Sigmoid colon (tissue), 6 donors: ENCODE measurements at regions not wholly inside any gene's neighbourhood (a gene's known extent, or its start where the extent isn't known, plus 50 kb on each side); places are given as distances from the start of the nearest gene placed in this dataset.
"Not testable (repeated sequence)": the region's sequence is repeated elsewhere in the genome, so short reads cannot be mapped to it uniquely, and the experiment has no call there.

ENCODE experiments used
- DNase-seq: peaks from one replicate; pipeline ENCODE4 v3.0.0-alpha.2; 2019
- H3K27ac ChIP-seq, 4 donors: fragments of 200-600 bp; sonication (generic); one replicate each; pipeline ENCODE4 v1.5.1; 2016 to 2019; ENCODE audit warnings: mild to moderate bottlenecking in 1 of 4
- H3K27me3 ChIP-seq, 3 donors: fragments of 200-600 bp; sonication (generic); one replicate each; pipeline ENCODE4 v1.5.1; 2019; ENCODE audit warnings: mild to moderate bottlenecking in 1 of 3
- H3K36me3 ChIP-seq, 4 donors: fragments of 200-600 bp; sonication (generic); one replicate each; pipeline ENCODE4 v1.5.1; 2016 to 2019
- H3K4me1 ChIP-seq, 4 donors: fragments of 200-600 bp; sonication (generic); one replicate each; pipeline ENCODE4 v1.5.1; 2017 to 2019
- H3K4me3 ChIP-seq, 4 donors: fragments of 200-600 bp; sonication (generic); one replicate each; pipeline ENCODE4 v1.5.1; 2017 to 2019; ENCODE audit warnings: mild to moderate bottlenecking in 2 of 4, moderate library complexity in 1 of 4
- H3K9me3 ChIP-seq, 4 donors: fragments of 200-600 bp in 3 of 4; sonication (generic) in 3 of 4; one replicate each; pipeline versions ENCODE4 v1.5.1 to v1.6.1; 2013 to 2019
- CTCF ChIP-seq, 4 experiments: fragments of 450-650 bp in 3 of 4; fragments of 200-600 bp in 1 of 4; IDR thresholded peaks; one replicate each; pipeline ENCODE4 v1.5.1; 2016 to 2019; ENCODE audit warnings: antibody characterized with exemption in 4 of 4, mild to moderate bottlenecking in 3 of 4, moderate library complexity in 2 of 4
- EP300 ChIP-seq, 4 donors: sonication (generic); formaldehyde crosslinking; IDR thresholded peaks; one replicate each; pipeline ENCODE4 v1.6.1; 2017; ENCODE audit warnings: antibody characterized with exemption in 4 of 4
- POLR2A ChIP-seq, 2 donors: fragments of 450-650 bp; IDR thresholded peaks; one replicate each; pipeline ENCODE4 v1.6.1; 2016; ENCODE audit warnings: antibody characterized with exemption in 2 of 2, mild to moderate bottlenecking in 2 of 2, moderate library complexity in 2 of 2
- POLR2AphosphoS5 ChIP-seq, 4 donors: sonication (generic); formaldehyde crosslinking; IDR thresholded peaks; one replicate each; pipeline ENCODE4 v1.6.1; 2017; ENCODE audit warnings: antibody characterized with exemption in 4 of 4
- WGBS, 2 donors: extraction: QIAGEN DNeasy Blood & Tissue Kit; methylation state at CpG; one replicate each; pipeline ENCODE4 v1.1.7; 2013; 5-methylcytosine and 5-hydroxymethylcytosine counted together
- intact Hi-C: fragments of 100-400 bp; cut with DNase I; formaldehyde crosslinking; loops from one replicate; pipeline ENCODE4 v1.15.1; 2023
- donor health status: healthy with polysubstance abuse.
- donor health status: healthy.

DNA sequence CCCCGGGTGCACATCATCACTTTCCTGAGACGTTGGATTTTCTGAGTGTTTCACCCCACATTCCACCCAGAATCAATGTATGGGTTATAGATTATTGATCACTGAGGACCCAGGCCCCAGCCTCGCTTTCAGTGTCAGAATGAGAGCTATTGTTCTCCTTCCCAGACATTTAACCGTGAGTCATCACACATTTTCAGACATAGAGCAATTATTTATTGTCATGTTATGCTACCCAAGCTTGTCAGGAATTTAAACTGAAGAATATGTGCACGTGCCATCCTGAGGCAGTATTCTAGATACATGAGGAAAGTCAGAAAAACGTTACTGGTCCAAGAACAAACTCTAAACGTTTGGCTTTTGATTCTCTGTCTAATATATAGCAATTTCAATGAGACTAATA, 276.6 kb upstream of the ZNF507 start:
- H3K36me3 ChIP-seq: no peaks in the 10 kb centered on the region
- H3K4me1 ChIP-seq: no peaks in the 10 kb centered on the region
- intact Hi-C loops: no loop called here
- no peak overlapping the region for H3K4me3 ChIP-seq
- 45 to 68% methylated on average over 7 of the region's 7 CpGs for WGBS, 2 donors
- H3K27ac ChIP-seq: no peak overlapping the region
- no peak for TF ChIP-seq CTCF (IDR thresholded peaks at IDR 0.05)
- TF ChIP-seq POLR2AphosphoS5 (IDR thresholded peaks at IDR 0.05): no peak
- TF ChIP-seq POLR2A (IDR thresholded peaks at IDR 0.05): no peak
- no peak for TF ChIP-seq EP300 (IDR thresholded peaks at IDR 0.05)
- no peak for DNase-seq
- H3K27me3 ChIP-seq: peaks cover 0 to 3% (median 0%) of the 10 kb centered on the region in 3 donors
- H3K9me3 ChIP-seq: no peaks in the 10 kb centered on the region

GRCh38 chr19:32070101-32070500, 275.3 kb upstream of the ZNF507 start:
- Histone ChIP-seq H3K27me3 (peaks cover 0 to 3% (median 0%) of the 10 kb centered on the region in 3 donors), H3K27ac (no peak overlapping the region), H3K4me1 (no peaks in the 10 kb centered on the region), H3K9me3 (no peaks in the 10 kb centered on the region), H3K4me3 (no peak overlapping the region), H3K36me3 (no peaks in the 10 kb centered on the region)
- no peak for DNase-seq
- intact Hi-C loops: no loop called here
- TF ChIP-seq POLR2A (IDR thresholded peaks at IDR 0.05) (no peak), CTCF (IDR thresholded peaks at IDR 0.05) (no peak), POLR2AphosphoS5 (IDR thresholded peaks at IDR 0.05) (no peak), EP300 (IDR thresholded peaks at IDR 0.05) (no peak)
- WGBS, 2 donors: 84 to 88% methylated on average over 13 of the region's 13 CpGs

- Histone ChIP-seq H3K4me3 (no peak overlapping the region), H3K9me3 (peaks cover 0 to 2% (median 0%) of the 10 kb centered on the region in 4 donors), H3K4me1 (no peaks in the 10 kb centered on the region), H3K27ac (no peak overlapping the region), H3K36me3 (no peaks in the 10 kb centered on the region), H3K27me3 (no peaks in the 10 kb centered on the region)
- 86 to 90% methylated on average over 9 of the region's 9 CpGs for WGBS, 2 donors
- intact Hi-C loops: no loop called here
- DNase-seq: no peak
- TF ChIP-seq POLR2AphosphoS5 (IDR thresholded peaks at IDR 0.05): no peak
- no peak for TF ChIP-seq EP300 (IDR thresholded peaks at IDR 0.05)
- no peak for TF ChIP-seq CTCF (IDR thresholded peaks at IDR 0.05)
- TF ChIP-seq POLR2A (IDR thresholded peaks at IDR 0.05): no peak
Observed at GRCh38 chr19:32082028-32082427, 263.4 kb upstream of the ZNF507 start.

DNA sequence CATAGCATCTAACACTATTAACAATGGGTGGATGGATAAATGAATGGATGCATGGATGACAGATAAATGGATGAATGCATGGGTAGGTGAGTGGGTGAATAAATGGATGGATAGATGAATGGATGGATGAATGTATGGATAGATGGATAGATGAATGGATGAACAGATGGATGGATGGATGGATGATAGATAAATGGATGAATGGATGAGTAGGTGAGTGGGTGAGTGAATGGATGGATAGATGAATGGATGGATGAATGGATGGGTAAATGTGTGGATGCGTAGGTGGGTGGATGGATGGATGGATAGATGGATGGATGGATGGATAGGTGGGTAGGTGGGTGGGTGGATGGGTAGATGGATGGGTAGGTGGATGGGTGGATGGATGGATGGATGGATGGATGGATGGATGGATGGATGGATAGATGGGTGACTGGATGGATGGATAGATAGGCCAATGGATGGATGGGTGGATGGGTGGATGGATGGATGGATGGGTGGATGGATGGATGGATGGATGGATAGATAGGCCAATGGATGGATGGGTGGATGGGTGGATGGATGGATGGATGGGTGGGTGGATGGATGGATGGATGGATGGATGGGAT, 260.6 kb upstream of the ZNF507 start:
- DNase-seq, H3K4me1 ChIP-seq, H3K27me3 ChIP-seq, H3K9me3 ChIP-seq, intact Hi-C loops, H3K36me3 ChIP-seq, H3K4me3 ChIP-seq, H3K27ac ChIP-seq: not testable (repeated sequence)
- 92% methylated on average over 1 of the region's 1 CpG for WGBS, 2 donors

DNA sequence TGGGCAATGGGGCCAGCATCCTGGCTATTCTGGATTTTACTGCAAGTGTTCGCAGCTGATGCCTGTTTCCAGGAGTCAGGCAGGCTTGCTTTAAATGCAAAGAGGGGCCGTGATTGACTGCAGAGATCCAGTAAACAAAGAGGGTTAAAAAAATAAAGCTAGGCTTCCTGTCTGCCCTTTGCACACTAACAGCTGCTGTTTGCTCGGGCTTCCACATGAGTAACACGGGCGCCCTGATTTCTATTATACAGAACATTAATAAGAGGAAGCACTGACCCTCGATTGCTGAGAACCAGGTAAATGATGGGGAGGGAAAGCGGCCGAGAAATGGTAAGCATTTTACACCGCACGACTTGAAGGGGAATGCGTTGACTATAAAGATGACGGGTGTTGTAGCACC, 254.2 kb upstream of the ZNF507 start:
- intact Hi-C loops: no loop called here
- DNase-seq: no peak
- H3K4me1 ChIP-seq: peaks cover 0 to 11% (median 3%) of the 10 kb centered on the region in 4 donors

More for the DNA sequence above, 254.2 kb upstream of the ZNF507 start:
- TF ChIP-seq EP300 (IDR thresholded peaks at IDR 0.05) (no peak), CTCF (IDR thresholded peaks at IDR 0.05) (no peak), POLR2A (IDR thresholded peaks at IDR 0.05) (no peak), POLR2AphosphoS5 (IDR thresholded peaks at IDR 0.05) (no peak)
- Histone ChIP-seq H3K36me3 (no peaks in the 10 kb centered on the region), H3K27me3 (no peaks in the 10 kb centered on the region), H3K4me3 (no peak overlapping the region), H3K9me3 (no peaks in the 10 kb centered on the region), H3K27ac (no peak overlapping the region)
- 27% methylated on average over 12 of the region's 12 CpGs for WGBS, 2 donors
